ENCODE measurements at regions not wholly inside any gene's neighbourhood (a gene's known extent, or its start where the extent isn't known, plus 50 kb on each side); places are given as distances from the start of the nearest gene placed in this dataset.

GRCh38 chr4:56210397-56210796 is 176.9 kb downstream of the AASDH start:
- no peak overlapping the region for H3K4me3 ChIP-seq (ENCODE audit: extremely low read depth in 1 of 4, insufficient read depth in 2 of 4, low read depth in 3 of 4, low read length in 4 of 4)
- peaks cover 21 to 57% (median 42%) of the 10 kb centered on the region in 4 experiments for H3K27me3 ChIP-seq (replicated peaks in 1 of 4; ENCODE audit: control insufficient read depth in 3 of 4, extremely low read depth in 1 of 4, insufficient read depth in 3 of 4, low read length in 3 of 4)
- no peak overlapping the region for H3K27ac ChIP-seq (ENCODE audit: low read depth, low read length)
- no peak overlapping the region for H4K91ac ChIP-seq (replicated peaks; ENCODE audit: insufficient read length, low read length)
- no peak overlapping the region for H3K4me2 ChIP-seq (ENCODE audit: insufficient read depth in 1 of 2, low read depth in 2 of 2, low read length in 2 of 2)
- no peak overlapping the region for H3K18ac ChIP-seq (ENCODE audit: extremely low read depth, low read length)
- no peaks in the 10 kb centered on the region for H3K79me1 ChIP-seq (ENCODE audit: low read depth, low read length)
- ChIA-PET POLR2A (ENCODE audit: partially characterized antibody) (interaction anchor here (0.5 to 1.5 kb wide), 3 partner anchors 12 to 261 kb away, joined by 3 read pairs; partner anchors contain the start of gene CEP135), CTCF (ENCODE audit: partially characterized antibody) (interaction anchor here (0.8 to 1.3 kb wide), 4 partner anchors 16 to 158 kb away, joined by 3 read pairs; no protein-coding TSS in a partner anchor)
- H2BK15ac ChIP-seq (ENCODE audit: low read length), result no peak overlapping the region
- no peak overlapping the region for H2BK20ac ChIP-seq (ENCODE audit: low read length)
- no peak overlapping the region for H4K8ac ChIP-seq (ENCODE audit: extremely low read depth, insufficient read depth, low read length)
- FAIRE-seq, result peak; percentile 87
- H3K36me3 ChIP-seq (ENCODE audit: control insufficient read depth in 2 of 4, insufficient read depth in 4 of 4, low read length in 3 of 4), result peaks cover 0 to 4% (median 0%) of the 10 kb centered on the region in 4 experiments; a peak in 1 of 8 replicates
- H3K9me3 ChIP-seq (ENCODE audit: insufficient read depth in 2 of 2, low read depth in 1 of 2, low read length in 1 of 2), result no peaks in the 10 kb centered on the region
- H2BK12ac ChIP-seq (ENCODE audit: low read depth, low read length), result no peak overlapping the region
- DNase-seq (ENCODE audit: low read depth in 1 of 2, low spot score in 2 of 2), result peak in 1 of 2 experiments; percentile 10
- H3K14ac ChIP-seq (ENCODE audit: insufficient read length), result no peak overlapping the region
- no peak overlapping the region for H3K4ac ChIP-seq (replicated peaks; ENCODE audit: insufficient read length, low read depth, low read length)
- no peaks in the 10 kb centered on the region for H3K23me2 ChIP-seq (ENCODE audit: low read depth, low read length)
- H2AK5ac ChIP-seq (ENCODE audit: low read depth, low read length), result no peak overlapping the region
- H3K4me1 ChIP-seq (replicated peaks in 1 of 4; ENCODE audit: control insufficient read depth in 3 of 4, insufficient read depth in 4 of 4, low read length in 3 of 4), result peaks cover 0 to 3% (median under 1%) of the 10 kb centered on the region in 4 experiments; a peak in 4 of 7 replicates
- 0% methylated on average over 1 of the region's 1 CpG; no CpG with 5 or more reads in 1 of the 2 experiments for WGBS, 2 experiments (ENCODE audit: extremely low coverage in 1 of 2, insufficient coverage in 1 of 2, insufficient read length in 1 of 2, insufficient replicate concordance in 2 of 2, low coverage in 1 of 2, low lambda C conversion rate in 2 of 2, missing lambda C conversion rate in 1 of 2)
- H4K5ac ChIP-seq (ENCODE audit: insufficient read length, low read depth, low read length), result no peak overlapping the region
- H3K56ac ChIP-seq (replicated peaks; ENCODE audit: insufficient read length, low read depth, low read length), result no peak overlapping the region
- H3K79me2 ChIP-seq (ENCODE audit: control insufficient read depth in 1 of 2, insufficient read depth in 2 of 2, low read length in 2 of 2), result no peaks in the 10 kb centered on the region
- H3K9ac ChIP-seq (replicated peaks in 1 of 4; ENCODE audit: extremely low read depth in 1 of 4, low read depth in 3 of 4, low read length in 3 of 4), result no peak overlapping the region
- H4K20me1 ChIP-seq (replicated peaks in 1 of 2; ENCODE audit: control insufficient read depth in 1 of 2, insufficient read depth in 2 of 2, low read length in 2 of 2), result peaks cover 10 to 17% of the 10 kb centered on the region in 2 experiments
- H2BK120ac ChIP-seq (replicated peaks; ENCODE audit: low read depth, low read length), result no peak overlapping the region
- H2AFZ ChIP-seq (ENCODE audit: low read length), result no peak overlapping the region
- H3K23ac ChIP-seq (ENCODE audit: insufficient read length), result no peak overlapping the region
- no peak overlapping the region for H2BK5ac ChIP-seq (ENCODE audit: low read depth, low read length)
- TF ChIP-seq ASH2L (IDR thresholded peaks at IDR 0.05; ENCODE audit: low read length), result no peak
- TF ChIP-seq EGR1 (IDR thresholded peaks at IDR 0.05; ENCODE audit: borderline replicate concordance, low read depth, low read length), result 0 out of 2 replicates have a peak, but pooled peaks have one; percentile 6
- no peak for TF ChIP-seq PHF8 (conservative IDR thresholded peaks at IDR 0.05; ENCODE audit: low read depth, low read length)
- TF ChIP-seq NANOG (IDR thresholded peaks at IDR 0.05; ENCODE audit: insufficient read depth, low read depth, low read length, poor library complexity, severe bottlenecking), result peak; percentile 70
- TF ChIP-seq TCF12 (IDR thresholded peaks at IDR 0.05; ENCODE audit: low read depth, low read length), result 0 out of 2 replicates have a peak, but pooled peaks have one; percentile 20
- TF ChIP-seq MAFK (IDR thresholded peaks at IDR 0.05; ENCODE audit: low read depth, low read length), result no peak
- no peak; the same call in 1 of the 2 replicates for TF ChIP-seq POLR2AphosphoS5 (IDR thresholded peaks at IDR 0.05; ENCODE audit: low read depth, low read length)
- no peak for TF ChIP-seq ATF2 (IDR thresholded peaks at IDR 0.05; ENCODE audit: low read length)
